ENCODE measurements at regions not wholly inside any gene's neighbourhood (a gene's known extent, or its start where the extent isn't known, plus 50 kb on each side); places are given as distances from the start of the nearest gene placed in this dataset.

DNA sequence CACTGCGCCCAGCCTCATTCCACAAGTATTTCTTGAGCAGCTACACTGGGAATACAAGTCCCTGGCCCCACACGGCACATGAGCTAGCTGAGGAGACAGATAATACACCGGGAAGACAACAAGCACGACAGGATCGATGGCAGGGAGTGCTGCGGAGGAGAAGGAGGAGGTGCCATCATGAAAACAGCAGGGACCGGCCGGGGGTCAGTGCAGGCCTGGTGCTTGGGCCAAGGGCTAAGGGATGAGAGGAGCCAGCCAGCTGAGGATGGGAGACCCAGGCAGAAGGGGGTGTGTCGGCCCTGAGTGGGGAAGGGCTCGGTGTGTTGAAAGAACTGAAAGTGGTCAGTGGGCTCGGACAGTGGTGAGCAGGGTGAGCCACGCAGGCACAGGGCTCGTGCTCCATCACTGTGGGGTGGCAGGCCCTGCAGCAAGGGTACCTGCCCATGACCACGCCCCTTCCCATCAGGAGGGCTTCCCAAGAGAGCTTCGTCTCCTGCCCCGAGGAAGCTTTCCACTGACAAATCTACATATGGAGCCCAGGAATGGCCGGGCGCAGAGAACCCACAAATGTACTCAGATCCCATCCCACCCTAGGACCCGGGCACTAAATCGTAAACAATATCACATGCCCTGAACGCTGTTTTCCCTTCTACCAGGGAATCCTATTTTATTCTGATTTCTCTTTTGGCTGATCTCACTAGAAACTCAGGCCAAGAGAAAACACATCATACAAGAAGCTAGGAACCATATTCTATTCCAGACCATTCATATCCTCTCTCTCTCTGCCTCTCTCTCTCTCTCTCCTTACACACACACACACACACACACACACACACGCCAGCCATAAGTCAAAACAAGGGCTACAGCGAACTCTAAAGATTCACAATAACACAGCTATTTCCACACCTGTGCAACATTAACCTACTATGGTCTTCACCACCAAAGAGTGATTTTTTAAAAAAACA lies 50.7 kb upstream of the TNRC6C start:
- DNase-seq (ENCODE audit: low spot score) = no peak

DNA sequence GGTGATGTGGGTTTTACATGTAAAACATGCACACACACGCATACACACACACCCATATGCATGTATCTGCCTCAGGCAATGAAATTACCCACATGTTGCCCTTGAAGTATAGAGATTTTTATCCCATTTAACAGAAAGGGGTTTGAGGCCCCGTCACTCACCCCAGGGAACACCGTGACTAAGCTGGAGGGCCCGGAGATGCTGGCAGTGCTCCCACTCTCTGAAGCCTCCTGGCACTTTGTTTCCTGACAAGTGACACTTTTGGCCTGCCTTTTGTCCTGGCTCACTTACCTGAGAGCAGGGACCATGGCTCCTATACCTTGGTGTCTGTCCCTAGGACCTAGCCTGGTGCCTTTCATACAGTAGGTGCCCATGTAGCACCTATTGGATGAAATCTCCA lies 50.0 kb upstream of the TNRC6C start:
- DNase-seq (ENCODE audit: low spot score) = no peak

Data from kidney tubule cell (primary cell).